ENCODE measurements at regions not wholly inside any gene's neighbourhood (a gene's known extent, or its start where the extent isn't known, plus 50 kb on each side); places are given as distances from the start of the nearest gene placed in this dataset.

DNA sequence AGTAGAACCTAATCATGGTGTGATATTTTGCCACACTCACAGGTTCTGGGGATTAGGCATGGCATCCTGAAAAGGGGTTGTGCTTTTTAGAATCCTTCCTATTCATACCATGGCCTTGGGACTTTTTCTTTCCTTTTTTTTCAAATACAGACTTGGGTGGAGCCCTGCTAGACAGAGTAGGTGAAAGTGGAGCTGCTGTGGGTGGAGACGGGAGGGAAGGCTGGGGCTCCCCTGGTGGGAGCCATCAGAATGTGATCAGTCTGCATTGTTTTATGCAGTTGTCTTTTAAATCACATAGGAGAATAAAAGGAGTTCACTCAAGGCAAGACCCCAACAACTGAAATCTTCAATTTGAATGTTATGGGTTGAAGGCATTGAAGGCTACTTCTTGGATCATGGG lies 130.2 kb downstream of the VAPA start:
- H3K4me1 Mint-ChIP-seq (ENCODE audit: low read depth, unreplicated experiment), result peaks cover 8% of the 10 kb centered on the region

DNA sequence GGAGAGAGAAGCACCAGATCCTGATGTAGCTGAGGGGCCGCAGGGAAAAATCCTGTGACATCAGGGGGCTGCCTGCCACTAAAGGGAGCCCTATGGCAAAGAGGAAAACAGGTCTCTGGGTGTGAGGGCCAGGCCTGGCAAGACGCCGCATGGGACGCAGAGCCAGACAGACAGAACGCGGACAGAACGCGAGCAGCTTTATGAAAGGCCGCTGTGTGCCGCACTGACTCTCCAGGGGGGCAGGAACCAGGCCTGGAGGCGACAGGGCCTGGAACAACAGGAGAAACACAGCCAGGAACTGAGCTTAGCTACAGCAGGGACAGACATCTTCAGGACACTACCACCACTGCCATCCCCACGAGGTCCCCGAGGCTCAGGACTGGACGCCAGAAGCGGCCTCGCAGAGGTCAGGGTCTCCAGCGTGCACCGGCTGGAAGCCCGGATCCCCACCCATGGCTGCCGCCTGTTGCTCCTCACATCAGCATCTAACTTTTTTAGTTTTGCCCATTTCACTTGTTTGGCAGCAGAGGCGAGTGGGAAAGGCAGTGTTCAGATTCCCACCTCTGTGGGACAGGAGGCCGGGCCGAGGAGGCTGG lies 131.6 kb downstream of the VAPA start:
- Mint-ChIP-seq H3K4me3 (ENCODE audit: unreplicated experiment) (no peak overlapping the region), H3K4me1 (ENCODE audit: low read depth, unreplicated experiment) (peaks cover 7% of the 10 kb centered on the region), H3K9me3 (ENCODE audit: unreplicated experiment) (peaks cover 12% of the 10 kb centered on the region), H3K27ac (ENCODE audit: unreplicated experiment) (no peak overlapping the region), H3K27me3 (ENCODE audit: insufficient read depth, unreplicated experiment) (peaks cover 6% of the 10 kb centered on the region), H3K36me3 (ENCODE audit: insufficient read depth, unreplicated experiment) (no peaks in the 10 kb centered on the region)
- H3K36me3 ChIP-seq (ENCODE audit: control insufficient read depth, insufficient read depth, low read length), result no peaks in the 10 kb centered on the region
- peaks cover 5% of the 10 kb centered on the region; the same call in 1 of the 2 replicates for H3K4me1 ChIP-seq
- TF ChIP-seq, protein P1, sequence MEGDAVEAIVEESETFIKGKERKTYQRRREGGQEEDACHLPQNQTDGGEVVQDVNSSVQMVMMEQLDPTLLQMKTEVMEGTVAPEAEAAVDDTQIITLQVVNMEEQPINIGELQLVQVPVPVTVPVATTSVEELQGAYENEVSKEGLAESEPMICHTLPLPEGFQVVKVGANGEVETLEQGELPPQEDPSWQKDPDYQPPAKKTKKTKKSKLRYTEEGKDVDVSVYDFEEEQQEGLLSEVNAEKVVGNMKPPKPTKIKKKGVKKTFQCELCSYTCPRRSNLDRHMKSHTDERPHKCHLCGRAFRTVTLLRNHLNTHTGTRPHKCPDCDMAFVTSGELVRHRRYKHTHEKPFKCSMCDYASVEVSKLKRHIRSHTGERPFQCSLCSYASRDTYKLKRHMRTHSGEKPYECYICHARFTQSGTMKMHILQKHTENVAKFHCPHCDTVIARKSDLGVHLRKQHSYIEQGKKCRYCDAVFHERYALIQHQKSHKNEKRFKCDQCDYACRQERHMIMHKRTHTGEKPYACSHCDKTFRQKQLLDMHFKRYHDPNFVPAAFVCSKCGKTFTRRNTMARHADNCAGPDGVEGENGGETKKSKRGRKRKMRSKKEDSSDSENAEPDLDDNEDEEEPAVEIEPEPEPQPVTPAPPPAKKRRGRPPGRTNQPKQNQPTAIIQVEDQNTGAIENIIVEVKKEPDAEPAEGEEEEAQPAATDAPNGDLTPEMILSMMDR (IDR thresholded peaks at IDR 0.05; ENCODE audit: insufficient read depth in 1 of 2, low read depth in 1 of 2, low read length in 1 of 2, severe bottlenecking in 1 of 2, unreplicated experiment in 1 of 2), result no peak
- DNase-seq, result no peak
- intact Hi-C loops (cut with micrococcal nuclease; ENCODE audit: unreplicated experiment), result no loop called here
- no peaks in the 10 kb centered on the region for H3K27me3 ChIP-seq (replicated peaks; ENCODE audit: control insufficient read depth, insufficient read depth, low read length)
- ChIA-PET CTCF (no interaction called here), POLR2A (no interaction called here)
- peaks cover 6% of the 10 kb centered on the region; the same call in 1 of the 2 replicates for H3K9me3 ChIP-seq
- no TSS peak for BruUV-seq (replicated peaks)
- no peak overlapping the region for H3K4me3 ChIP-seq (ENCODE audit: low read depth, low read length)

More for the DNA sequence above, 130.2 kb downstream of the VAPA start:
- Histone ChIP-seq H3K4me1 (peaks cover 5% of the 10 kb centered on the region; the same call in 1 of the 2 replicates), H3K27me3 (replicated peaks; ENCODE audit: control insufficient read depth, insufficient read depth, low read length) (no peaks in the 10 kb centered on the region), H3K36me3 (ENCODE audit: control insufficient read depth, insufficient read depth, low read length) (no peaks in the 10 kb centered on the region), H3K4me3 (ENCODE audit: low read depth, low read length) (no peak overlapping the region), H3K9me3 (peaks cover 6% of the 10 kb centered on the region; the same call in 1 of the 2 replicates)
- Mint-ChIP-seq H3K27me3 (ENCODE audit: insufficient read depth, unreplicated experiment) (peaks cover 6% of the 10 kb centered on the region), H3K36me3 (ENCODE audit: insufficient read depth, unreplicated experiment) (no peaks in the 10 kb centered on the region), H3K4me3 (ENCODE audit: unreplicated experiment) (no peak overlapping the region), H3K9me3 (ENCODE audit: unreplicated experiment) (peaks cover 12% of the 10 kb centered on the region), H3K27ac (ENCODE audit: unreplicated experiment) (no peak overlapping the region)
- TF ChIP-seq, protein P1 (IDR thresholded peaks at IDR 0.05; ENCODE audit: insufficient read depth in 1 of 2, low read depth in 1 of 2, low read length in 1 of 2, severe bottlenecking in 1 of 2, unreplicated experiment in 1 of 2), result no peak
- ChIA-PET CTCF (no interaction called here), POLR2A (no interaction called here)
- intact Hi-C loops (cut with micrococcal nuclease; ENCODE audit: unreplicated experiment), result no loop called here
- DNase-seq, result no peak
- no TSS peak for BruUV-seq (replicated peaks)

DNA sequence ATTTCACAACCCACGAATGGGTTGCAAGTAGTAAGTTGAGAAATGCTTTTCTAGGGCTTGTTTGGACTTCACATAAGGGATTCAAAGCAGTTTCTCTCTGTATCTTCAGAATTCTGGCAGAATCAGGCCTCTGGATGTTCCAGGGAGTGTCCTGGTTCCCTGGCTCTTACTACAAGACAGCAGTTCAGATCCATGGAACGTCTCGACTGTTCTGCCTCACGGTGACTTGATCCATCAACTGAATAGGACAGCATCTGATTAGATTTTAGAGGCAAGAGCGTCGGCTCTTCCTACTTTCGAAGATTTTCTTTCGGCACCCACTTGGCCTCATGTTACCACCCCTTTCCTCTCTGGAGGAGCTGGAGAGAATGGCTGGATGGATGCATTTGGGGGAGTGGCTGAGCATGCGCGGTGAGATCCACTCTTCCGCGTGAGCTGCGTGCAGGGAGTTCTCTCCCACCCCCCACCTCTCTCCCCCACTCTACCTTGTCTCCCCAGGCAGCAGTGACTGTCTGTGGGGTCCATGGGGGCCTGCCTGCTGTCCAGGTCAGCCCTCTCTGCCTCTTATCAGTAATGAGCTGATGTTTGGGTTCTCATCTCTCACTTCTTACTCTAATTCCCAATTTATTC lies 132.5 kb downstream of the VAPA start:
- Mint-ChIP-seq H3K9me3 (ENCODE audit: unreplicated experiment) (peaks cover 12% of the 10 kb centered on the region), H3K4me3 (ENCODE audit: unreplicated experiment) (no peak overlapping the region), H3K27ac (ENCODE audit: unreplicated experiment) (no peak overlapping the region), H3K4me1 (ENCODE audit: low read depth, unreplicated experiment) (no peaks in the 10 kb centered on the region), H3K36me3 (ENCODE audit: insufficient read depth, unreplicated experiment) (no peaks in the 10 kb centered on the region), H3K27me3 (ENCODE audit: insufficient read depth, unreplicated experiment) (peaks cover 6% of the 10 kb centered on the region)
- Histone ChIP-seq H3K4me1 (no peaks in the 10 kb centered on the region), H3K9me3 (peaks cover 6% of the 10 kb centered on the region; the same call in 1 of the 2 replicates), H3K27me3 (replicated peaks; ENCODE audit: control insufficient read depth, insufficient read depth, low read length) (no peaks in the 10 kb centered on the region), H3K36me3 (ENCODE audit: control insufficient read depth, insufficient read depth, low read length) (no peaks in the 10 kb centered on the region), H3K4me3 (ENCODE audit: low read depth, low read length) (no peak overlapping the region)
- CTCF ChIA-PET, result no interaction called here
- intact Hi-C loops (cut with micrococcal nuclease; ENCODE audit: unreplicated experiment), result no loop called here
- DNase-seq, result no peak
- POLR2A ChIA-PET, result no interaction called here
- no TSS peak for BruUV-seq (replicated peaks)
- TF ChIP-seq, protein P1 (IDR thresholded peaks at IDR 0.05; ENCODE audit: insufficient read depth in 1 of 2, low read depth in 1 of 2, low read length in 1 of 2, severe bottlenecking in 1 of 2, unreplicated experiment in 1 of 2), result no peak
